Endothelial cell of umbilical vein (primary cell): ENCODE measurements at regions not wholly inside any gene's neighbourhood (a gene's known extent, or its start where the extent isn't known, plus 50 kb on each side); places are given as distances from the start of the nearest gene placed in this dataset.

ENCODE experiments used
- BruUV-seq: library from RNA; stranded (reverse); fragments of 400-500 nt; replicated peaks from 2 replicates; lab custom pipeline; 2021; lab: Mats Ljungman, UMichigan
- CTCF ChIA-PET: fragments of 300-600, 350-600 bp; sonication (Branson Sonifier 250); formaldehyde crosslinking; loops from one replicate; lab custom pipeline; 2021; ENCODE audit warnings: antibody characterized with exemption, inconsistent platforms; lab: Charles Lee
- POLR2A ChIA-PET: fragments of 300-600, 350-600 bp; sonication (Branson Sonifier 250); formaldehyde crosslinking; loops from one replicate; lab custom pipeline; 2021; ENCODE audit warnings: antibody characterized with exemption, inconsistent platforms; lab: Charles Lee
- DNase-seq: peaks from one replicate; pipeline ENCODE4 v3.0.0-alpha.2; 2011; ENCODE audit warnings: low read depth, low spot score
- FAIRE-seq: peaks from 2 replicates; lab custom pipeline; 2011; peaks lifted over from hg19 to GRCh38; lab: Jason Lieb, UNC
- H2AFZ ChIP-seq: 2 replicates; pipeline ENCODE4 v1.6.0; 2012; ENCODE audit warnings: low read depth, low read length, control low read depth, inconsistent platforms
- H3K27ac ChIP-seq: 2 replicates; pipeline ENCODE4 v1.5.1; 2011; ENCODE audit warnings: low read depth, mild to moderate bottlenecking, control low read depth, low read length, moderate library complexity; ENCODE audit not compliant: insufficient read depth
- H3K27me3 ChIP-seq, 2 experiments: 2 replicates each; pipeline versions ENCODE4 v1.6.0 to v1.6.1; 2011; ENCODE audit warnings: low read length in 2 of 2, mixed read lengths in 1 of 2; ENCODE audit not compliant: control insufficient read depth in 2 of 2, insufficient read depth in 2 of 2
- H3K36me3 ChIP-seq, 2 experiments: 2 replicates in 1 of 2; 3 replicates in 1 of 2; pipeline ENCODE4 v1.5.1; 2011; ENCODE audit warnings: low read length in 2 of 2, mild to moderate bottlenecking in 1 of 2, moderate library complexity in 1 of 2; ENCODE audit not compliant: control insufficient read depth in 2 of 2, insufficient read depth in 2 of 2; ENCODE audit errors: extremely low read depth in 1 of 2
- H3K4me1 ChIP-seq: 3 replicates; pipeline ENCODE4 v1.5.1; 2011; ENCODE audit warnings: mild to moderate bottlenecking, low read length; ENCODE audit not compliant: control insufficient read depth, insufficient read depth; ENCODE audit errors: extremely low read depth
- H3K4me2 ChIP-seq: 2 replicates; pipeline ENCODE4 v1.6.1; 2011; ENCODE audit warnings: low read length, control low read depth, mixed read lengths; ENCODE audit not compliant: insufficient read depth
- H3K4me3 ChIP-seq, 3 experiments: fragments of 200-600 bp in 1 of 3; sonication (generic), shearing (Covaris generic) in 1 of 3; replicated peaks in 1 of 3; 2 replicates each; pipeline ENCODE4 v1.5.1; 2011 to 2016; ENCODE audit warnings: control low read depth in 3 of 3, low read length in 3 of 3, mild to moderate bottlenecking in 2 of 3, inconsistent platforms in 1 of 3, low read depth in 1 of 3, moderate library complexity in 1 of 3; ENCODE audit not compliant: insufficient read depth in 1 of 3
- H3K79me2 ChIP-seq: 2 replicates; pipeline ENCODE4 v1.6.0; 2012; ENCODE audit warnings: low read length, inconsistent platforms; ENCODE audit not compliant: control insufficient read depth, insufficient read depth
- H3K9ac ChIP-seq: replicated peaks from 2 replicates; pipeline ENCODE3; 2011; ENCODE audit warnings: low read length, control low read depth; ENCODE audit not compliant: insufficient read depth; ENCODE audit errors: extremely low read depth
- H3K9me1 ChIP-seq: replicated peaks from 3 replicates; pipeline ENCODE4 v1.6.0; 2011; ENCODE audit warnings: mild to moderate bottlenecking, low read length; ENCODE audit not compliant: control insufficient read depth, insufficient read depth; ENCODE audit errors: extremely low read depth
- H3K9me3 ChIP-seq: replicated peaks from 2 replicates; pipeline ENCODE4 v1.5.1; 2012; ENCODE audit warnings: low read length, inconsistent platforms; ENCODE audit not compliant: control insufficient read depth, insufficient read depth
- H4K20me1 ChIP-seq: replicated peaks from 2 replicates; pipeline ENCODE3; 2011; ENCODE audit warnings: mild to moderate bottlenecking, low read length; ENCODE audit not compliant: control insufficient read depth, insufficient read depth; ENCODE audit errors: extremely low read depth
- EZH2 ChIP-seq: IDR thresholded peaks from 2 replicates; pipeline ENCODE4 v1.6.1; 2012; ENCODE audit warnings: borderline replicate concordance, low read depth, mild to moderate bottlenecking, moderate library complexity, low read length, inconsistent platforms; ENCODE audit not compliant: severe bottlenecking
- JUN ChIP-seq: IDR thresholded peaks from 2 replicates; pipeline ENCODE4 v1.6.1; 2011; ENCODE audit warnings: borderline replicate concordance, low read depth; ENCODE audit not compliant: insufficient read length, insufficient read depth
- POLR2AphosphoS5 ChIP-seq: IDR thresholded peaks from 2 replicates; pipeline ENCODE4 v1.6.1; 2012; ENCODE audit warnings: low read depth, mild to moderate bottlenecking, control low read depth, low read length, moderate library complexity; ENCODE audit not compliant: insufficient read depth
- dilution Hi-C: fragments of 300-500 bp; cut with MboI; formaldehyde crosslinking; loops from one replicate; pipeline ENCODE4 v1.15.0; 2019; ENCODE audit warnings: low sequenced_read_pairs; ENCODE audit not compliant: extremely low pct_ligation_motif_present
- intact Hi-C: fragments of 100-400 bp; cut with micrococcal nuclease; formaldehyde crosslinking; loops from one replicate; pipeline ENCODE4 v1.10.0; 2022
- TF ChIP-seq, protein P1 (sequence below), 2 donors: IDR thresholded peaks; 1 replicate in 1 of 2; 2 replicates in 1 of 2; pipeline ENCODE4 v1.5.1; 2011; ENCODE audit warnings: low read length in 2 of 2, mild to moderate bottlenecking in 2 of 2, moderate library complexity in 2 of 2, control low read depth in 1 of 2, inconsistent platforms in 1 of 2, low read depth in 1 of 2; ENCODE audit not compliant: insufficient read depth in 1 of 2; ENCODE audit errors: extremely low read depth in 1 of 2

- BruUV-seq = no TSS peak
- CTCF ChIA-PET = no interaction called here
- dilution Hi-C loops (no loop called here), intact Hi-C loops (no loop called here)
- Histone ChIP-seq H3K9me3 (peaks cover 5% of the 10 kb centered on the region), H3K9me1 (no peaks in the 10 kb centered on the region), H3K36me3 (no peaks in the 10 kb centered on the region), H3K27ac (no peak overlapping the region), H4K20me1 (no peaks in the 10 kb centered on the region), H3K9ac (no peak overlapping the region), H3K79me2 (no peaks in the 10 kb centered on the region), H2AFZ (no peak overlapping the region), H3K4me1 (no peaks in the 10 kb centered on the region), H3K27me3 (no peaks in the 10 kb centered on the region), H3K4me3 (no peak overlapping the region), H3K4me2 (no peak overlapping the region)
- DNase-seq = no peak
- POLR2A ChIA-PET = no interaction called here
- TF ChIP-seq EZH2 (no peak), POLR2AphosphoS5 (no peak), JUN (no peak)
- TF ChIP-seq, protein P1, sequence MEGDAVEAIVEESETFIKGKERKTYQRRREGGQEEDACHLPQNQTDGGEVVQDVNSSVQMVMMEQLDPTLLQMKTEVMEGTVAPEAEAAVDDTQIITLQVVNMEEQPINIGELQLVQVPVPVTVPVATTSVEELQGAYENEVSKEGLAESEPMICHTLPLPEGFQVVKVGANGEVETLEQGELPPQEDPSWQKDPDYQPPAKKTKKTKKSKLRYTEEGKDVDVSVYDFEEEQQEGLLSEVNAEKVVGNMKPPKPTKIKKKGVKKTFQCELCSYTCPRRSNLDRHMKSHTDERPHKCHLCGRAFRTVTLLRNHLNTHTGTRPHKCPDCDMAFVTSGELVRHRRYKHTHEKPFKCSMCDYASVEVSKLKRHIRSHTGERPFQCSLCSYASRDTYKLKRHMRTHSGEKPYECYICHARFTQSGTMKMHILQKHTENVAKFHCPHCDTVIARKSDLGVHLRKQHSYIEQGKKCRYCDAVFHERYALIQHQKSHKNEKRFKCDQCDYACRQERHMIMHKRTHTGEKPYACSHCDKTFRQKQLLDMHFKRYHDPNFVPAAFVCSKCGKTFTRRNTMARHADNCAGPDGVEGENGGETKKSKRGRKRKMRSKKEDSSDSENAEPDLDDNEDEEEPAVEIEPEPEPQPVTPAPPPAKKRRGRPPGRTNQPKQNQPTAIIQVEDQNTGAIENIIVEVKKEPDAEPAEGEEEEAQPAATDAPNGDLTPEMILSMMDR (IDR thresholded peaks at IDR 0.05; ENCODE audit: extremely low read depth in 1 of 2, insufficient read depth in 1 of 2, low read depth in 1 of 2, low read length in 2 of 2) = no peak
- FAIRE-seq = no peak
Measured at GRCh38 chr20:60570481-60571277, 612.5 kb downstream of the CDH26 start.
